HCT116 (cell line): ENCODE measurements at regions not wholly inside any gene's neighbourhood (a gene's known extent, or its start where the extent isn't known, plus 50 kb on each side); places are given as distances from the start of the nearest gene placed in this dataset.

Source experiments
- CTCF ChIP-seq, 3 experiments: fragments of 200-600 bp in 1 of 3; sonication (generic) in 1 of 3; IDR thresholded peaks in 2 of 3; conservative IDR thresholded peaks in 1 of 3; 2 replicates each; pipeline ENCODE4 v1.5.1; 2012 to 2017; ENCODE audit warnings: low read depth in 2 of 3, low read length in 2 of 3, antibody characterized with exemption in 1 of 3, borderline replicate concordance in 1 of 3, control low read depth in 1 of 3, mild to moderate bottlenecking in 1 of 3, mixed read lengths in 1 of 3, mixed run types in 1 of 3, moderate library complexity in 1 of 3; ENCODE audit not compliant: insufficient read depth in 1 of 3
- EZH2 ChIP-seq: fragments of 200-600 bp; sonication (generic); IDR thresholded peaks from 2 replicates; pipeline ENCODE4 v1.6.1; 2017; ENCODE audit warnings: antibody characterized with exemption, mixed run types
- MAX ChIP-seq: IDR thresholded peaks from 2 replicates; pipeline ENCODE4 v1.6.1; 2012
- POLR2AphosphoS5 ChIP-seq: IDR thresholded peaks from 2 replicates; pipeline ENCODE4 v1.6.1; 2011; ENCODE audit warnings: mild to moderate bottlenecking, low read depth, low read length, moderate library complexity
- SIN3A ChIP-seq: IDR thresholded peaks from 2 replicates; pipeline ENCODE4 v1.6.1; 2012; ENCODE audit warnings: low read depth
- SRF ChIP-seq: IDR thresholded peaks from 2 replicates; pipeline ENCODE4 v1.6.1; 2012; ENCODE audit warnings: low read depth
- TCF7L2 ChIP-seq: IDR thresholded peaks from 2 replicates; pipeline ENCODE4 v1.7.0; 2011; ENCODE audit warnings: borderline replicate concordance, inconsistent platforms; ENCODE audit not compliant: insufficient read depth, insufficient read length; ENCODE audit errors: extremely low read depth
- YY1 ChIP-seq: IDR thresholded peaks from 2 replicates; pipeline ENCODE4 v1.6.1; 2011; ENCODE audit warnings: low read length, low read depth, moderate library complexity, mild to moderate bottlenecking; ENCODE audit not compliant: insufficient replicate concordance; ENCODE audit errors: extremely low read depth

GRCh38 chr2:121998751-121999150, 243.3 kb downstream of the TSN start:
- TF ChIP-seq CTCF (IDR thresholded peaks at IDR 0.05 in 2 of 3, conservative IDR thresholded peaks at IDR 0.05 in 1 of 3; ENCODE audit: borderline replicate concordance in 1 of 3, insufficient read depth in 1 of 3, low read depth in 2 of 3, low read length in 2 of 3) (no peak), TCF7L2 (no peak), SRF (no peak), POLR2AphosphoS5 (no peak), MAX (no peak), SIN3A (no peak), YY1 (no peak), EZH2 (no peak)
